ENCODE measurements at regions not wholly inside any gene's neighbourhood (a gene's known extent, or its start where the extent isn't known, plus 50 kb on each side); places are given as distances from the start of the nearest gene placed in this dataset.

- ATAC-seq = no peak
- TF ChIP-seq ZC3H10 (CRISPR knock-in tag; IDR thresholded peaks at IDR 0.05) (no peak), CSDC2 (CRISPR knock-in tag; IDR thresholded peaks at IDR 0.05) (no peak), ESRRG (CRISPR knock-in tag; IDR thresholded peaks at IDR 0.05) (no peak), TOX (CRISPR knock-in tag; IDR thresholded peaks at IDR 0.05; ENCODE audit: borderline replicate concordance) (no peak), CREB5 (CRISPR knock-in tag; IDR thresholded peaks at IDR 0.05; ENCODE audit: low read depth) (no peak), BACH2 (CRISPR knock-in tag; IDR thresholded peaks at IDR 0.05; ENCODE audit: borderline replicate concordance) (no peak), ZFP3 (CRISPR knock-in tag; IDR thresholded peaks at IDR 0.05) (no peak)
These were observed 1129.3 kb upstream of the PCDH20 start for GRCh38 chr13:62544928-62545327.

- no peak for ATAC-seq
- TF ChIP-seq ZNF70 (CRISPR knock-in tag; IDR thresholded peaks at IDR 0.05) (no peak), ZFP3 (CRISPR knock-in tag; IDR thresholded peaks at IDR 0.05) (no peak), TCF4 (CRISPR knock-in tag; IDR thresholded peaks at IDR 0.05; ENCODE audit: borderline replicate concordance) (no peak), ZC3H10 (CRISPR knock-in tag; IDR thresholded peaks at IDR 0.05) (no peak), TOX (CRISPR knock-in tag; IDR thresholded peaks at IDR 0.05; ENCODE audit: borderline replicate concordance) (no peak), PATZ1 (CRISPR knock-in tag; IDR thresholded peaks at IDR 0.05; ENCODE audit: borderline replicate concordance) (no peak), CREB5 (CRISPR knock-in tag; IDR thresholded peaks at IDR 0.05; ENCODE audit: low read depth) (no peak), ESRRG (CRISPR knock-in tag; IDR thresholded peaks at IDR 0.05) (no peak), ISL1 (CRISPR knock-in tag; IDR thresholded peaks at IDR 0.05) (no peak), CSDC2 (CRISPR knock-in tag; IDR thresholded peaks at IDR 0.05) (no peak), ZNF565 (CRISPR knock-in tag; conservative IDR thresholded peaks at IDR 0.05; ENCODE audit: low read depth) (no peak), ARNTL (CRISPR knock-in tag; IDR thresholded peaks at IDR 0.05; ENCODE audit: borderline replicate concordance, low read depth) (no peak), CSRNP3 (CRISPR knock-in tag; IDR thresholded peaks at IDR 0.05) (no peak), ZNF8 (CRISPR knock-in tag; IDR thresholded peaks at IDR 0.05) (no peak), GLIS3 (CRISPR knock-in tag; IDR thresholded peaks at IDR 0.05) (no peak), RARB (CRISPR knock-in tag; IDR thresholded peaks at IDR 0.05) (no peak), POU6F1 (CRISPR knock-in tag; IDR thresholded peaks at IDR 0.05; ENCODE audit: borderline replicate concordance, low read depth) (no peak), PPARA (CRISPR knock-in tag; IDR thresholded peaks at IDR 0.05; ENCODE audit: borderline replicate concordance) (no peak)
These were observed 1121.9 kb upstream of the PCDH20 start for GRCh38 chr13:62537593-62537992.

- ATAC-seq = no peak
- no peak for TF ChIP-seq TSHZ2 (CRISPR knock-in tag; IDR thresholded peaks at IDR 0.05)
- TF ChIP-seq TOX (CRISPR knock-in tag; IDR thresholded peaks at IDR 0.05; ENCODE audit: borderline replicate concordance) = no peak
- TF ChIP-seq RARB (CRISPR knock-in tag; IDR thresholded peaks at IDR 0.05) = no peak
- TF ChIP-seq ISL1 (CRISPR knock-in tag; IDR thresholded peaks at IDR 0.05) = no peak
These were observed 1110.0 kb upstream of the PCDH20 start for GRCh38 chr13:62525652-62526051.
